ENCODE measurements at regions not wholly inside any gene's neighbourhood (a gene's known extent, or its start where the extent isn't known, plus 50 kb on each side); places are given as distances from the start of the nearest gene placed in this dataset.

GRCh38 chr18:73549236-73549635 is 598.4 kb downstream of the FBXO15 start:
- H3K27me3 ChIP-seq, result no peaks in the 10 kb centered on the region
- H3K4me3 ChIP-seq, result no peak overlapping the region
- no peaks in the 10 kb centered on the region for H3K4me1 ChIP-seq
- no peak for DNase-seq (ENCODE audit: extremely low spot score)
- no peaks in the 10 kb centered on the region for H3K36me3 ChIP-seq
- TF ChIP-seq POLR2AphosphoS5 (IDR thresholded peaks at IDR 0.05) (no peak), POLR2A (IDR thresholded peaks at IDR 0.05; ENCODE audit: low read depth) (no peak), EP300 (IDR thresholded peaks at IDR 0.05) (no peak), CTCF (IDR thresholded peaks at IDR 0.05) (no peak)
- 36% methylated on average over 5 of the region's 5 CpGs for WGBS
- no peak overlapping the region for H3K27ac ChIP-seq (replicated peaks in 1 of 4)
- H3K9me3 ChIP-seq, result no peaks in the 10 kb centered on the region
- intact Hi-C loops (cut with DNase I), result no loop called here

DNA sequence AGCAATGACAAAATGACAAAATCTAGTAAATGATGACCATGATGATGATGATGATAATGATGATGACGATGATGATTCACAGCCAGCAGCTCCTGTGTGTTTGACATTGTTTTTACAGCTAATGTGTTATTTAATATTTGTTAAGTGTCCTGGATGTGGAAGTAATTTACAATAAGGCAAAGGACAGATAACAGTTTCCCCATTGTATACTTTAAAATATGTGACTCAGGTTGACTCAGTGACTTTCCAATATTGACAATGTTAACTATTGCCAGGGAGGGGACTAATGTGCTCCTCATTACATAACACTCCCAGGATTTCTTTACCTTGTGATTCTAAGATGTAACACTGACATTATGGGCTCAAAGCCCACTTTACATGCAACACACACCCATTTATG is 602.2 kb downstream of the FBXO15 start:
- H3K27ac ChIP-seq (replicated peaks in 1 of 4), result no peak overlapping the region
- H3K4me1 ChIP-seq, result no peaks in the 10 kb centered on the region
- H3K27me3 ChIP-seq, result no peaks in the 10 kb centered on the region
- intact Hi-C loops (cut with DNase I), result no loop called here
- no peak for DNase-seq (ENCODE audit: extremely low spot score)
- WGBS, result 29% methylated on average over 1 of the region's 1 CpG
- H3K4me3 ChIP-seq, result no peak overlapping the region
- no peaks in the 10 kb centered on the region for H3K36me3 ChIP-seq
- H3K9me3 ChIP-seq, result no peaks in the 10 kb centered on the region
- no peak for TF ChIP-seq POLR2A (IDR thresholded peaks at IDR 0.05; ENCODE audit: low read depth)
- TF ChIP-seq CTCF (IDR thresholded peaks at IDR 0.05), result no peak
- TF ChIP-seq POLR2AphosphoS5 (IDR thresholded peaks at IDR 0.05), result no peak
- TF ChIP-seq EP300 (IDR thresholded peaks at IDR 0.05), result no peak

- intact Hi-C loops (cut with DNase I), result no loop called here
- Histone ChIP-seq H3K27ac (replicated peaks in 1 of 4) (no peak overlapping the region), H3K4me1 (no peaks in the 10 kb centered on the region), H3K9me3 (no peaks in the 10 kb centered on the region), H3K27me3 (no peaks in the 10 kb centered on the region), H3K4me3 (no peak overlapping the region), H3K36me3 (no peaks in the 10 kb centered on the region)
- 84% methylated on average over 2 of the region's 2 CpGs for whole genome bisulfite sequencing
- TF ChIP-seq POLR2AphosphoS5 (IDR thresholded peaks at IDR 0.05) (no peak), POLR2A (IDR thresholded peaks at IDR 0.05; ENCODE audit: low read depth) (no peak)
- no peak for DNase-seq (ENCODE audit: extremely low spot score)
Observed at GRCh38 chr18:73544617-73545016, 603.0 kb downstream of the FBXO15 start.

DNA sequence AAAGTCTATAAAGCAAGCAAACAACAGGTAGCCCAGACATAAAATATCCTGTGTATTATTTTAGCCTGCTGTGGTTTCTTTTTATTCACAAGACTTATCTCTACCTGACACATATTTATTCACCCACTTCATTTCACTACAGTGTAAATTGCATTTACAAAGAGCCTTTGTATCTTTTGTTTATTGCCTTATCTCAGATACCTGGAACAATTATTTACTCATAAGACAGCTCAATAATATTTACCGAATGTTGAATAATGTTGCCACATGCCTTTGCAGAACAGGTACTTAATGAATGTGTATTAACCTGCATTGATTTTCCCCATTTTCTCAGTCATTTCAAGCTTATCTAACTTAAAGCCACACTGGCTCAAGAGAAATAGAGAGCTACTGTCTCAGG is 603.6 kb downstream of the FBXO15 start:
- WGBS, result 98% methylated on average over 1 of the region's 1 CpG
- Histone ChIP-seq H3K4me3 (no peak overlapping the region), H3K4me1 (no peaks in the 10 kb centered on the region), H3K27me3 (no peaks in the 10 kb centered on the region), H3K36me3 (no peaks in the 10 kb centered on the region), H3K9me3 (no peaks in the 10 kb centered on the region), H3K27ac (replicated peaks in 1 of 4) (no peak overlapping the region)
- no peak for TF ChIP-seq POLR2A (IDR thresholded peaks at IDR 0.05; ENCODE audit: low read depth)
- no peak for TF ChIP-seq EP300 (IDR thresholded peaks at IDR 0.05)
- no peak for TF ChIP-seq POLR2AphosphoS5 (IDR thresholded peaks at IDR 0.05)
- no peak for TF ChIP-seq CTCF (IDR thresholded peaks at IDR 0.05)
- intact Hi-C loops (cut with DNase I), result no loop called here
- no peak for DNase-seq (ENCODE audit: extremely low spot score)

GRCh38 chr18:73535990-73536389 is 611.6 kb downstream of the FBXO15 start:
- TF ChIP-seq POLR2A (IDR thresholded peaks at IDR 0.05; ENCODE audit: low read depth) (no peak), POLR2AphosphoS5 (IDR thresholded peaks at IDR 0.05) (no peak), EP300 (IDR thresholded peaks at IDR 0.05) (no peak), CTCF (IDR thresholded peaks at IDR 0.05) (no peak)
- no peaks in the 10 kb centered on the region for H3K9me3 ChIP-seq
- intact Hi-C loops (cut with DNase I), result no loop called here
- H3K27ac ChIP-seq (replicated peaks in 1 of 4), result no peak overlapping the region
- no peaks in the 10 kb centered on the region for H3K36me3 ChIP-seq
- DNase-seq (ENCODE audit: extremely low spot score), result no peak
- H3K4me1 ChIP-seq, result no peaks in the 10 kb centered on the region
- no peaks in the 10 kb centered on the region for H3K27me3 ChIP-seq
- H3K4me3 ChIP-seq, result no peak overlapping the region
- WGBS, result 55% methylated on average over 1 of the region's 1 CpG
